SU-DHL-6 (cell line): ENCODE measurements at regions not wholly inside any gene's neighbourhood (a gene's known extent, or its start where the extent isn't known, plus 50 kb on each side); places are given as distances from the start of the nearest gene placed in this dataset.

ENCODE experiments used
- EZH2phosphoT487 ChIP-seq: fragments of 200-600 bp; sonication (generic), shearing (Covaris generic); conservative IDR thresholded peaks from 2 replicates; pipeline ENCODE4 v1.6.1; 2018; ENCODE audit warnings: mild to moderate bottlenecking, antibody characterized with exemption, low read length, moderate library complexity, mixed read lengths
- TF ChIP-seq, protein P1 (sequence below): fragments of 200-600 bp; sonication (generic); IDR thresholded peaks from one replicate; pipeline ENCODE4 v1.5.1; 2017; ENCODE audit warnings: antibody characterized with exemption, mild to moderate bottlenecking, low read length, moderate library complexity; ENCODE audit not compliant: insufficient read depth, poor library complexity, severe bottlenecking

- TF ChIP-seq, protein P1, sequence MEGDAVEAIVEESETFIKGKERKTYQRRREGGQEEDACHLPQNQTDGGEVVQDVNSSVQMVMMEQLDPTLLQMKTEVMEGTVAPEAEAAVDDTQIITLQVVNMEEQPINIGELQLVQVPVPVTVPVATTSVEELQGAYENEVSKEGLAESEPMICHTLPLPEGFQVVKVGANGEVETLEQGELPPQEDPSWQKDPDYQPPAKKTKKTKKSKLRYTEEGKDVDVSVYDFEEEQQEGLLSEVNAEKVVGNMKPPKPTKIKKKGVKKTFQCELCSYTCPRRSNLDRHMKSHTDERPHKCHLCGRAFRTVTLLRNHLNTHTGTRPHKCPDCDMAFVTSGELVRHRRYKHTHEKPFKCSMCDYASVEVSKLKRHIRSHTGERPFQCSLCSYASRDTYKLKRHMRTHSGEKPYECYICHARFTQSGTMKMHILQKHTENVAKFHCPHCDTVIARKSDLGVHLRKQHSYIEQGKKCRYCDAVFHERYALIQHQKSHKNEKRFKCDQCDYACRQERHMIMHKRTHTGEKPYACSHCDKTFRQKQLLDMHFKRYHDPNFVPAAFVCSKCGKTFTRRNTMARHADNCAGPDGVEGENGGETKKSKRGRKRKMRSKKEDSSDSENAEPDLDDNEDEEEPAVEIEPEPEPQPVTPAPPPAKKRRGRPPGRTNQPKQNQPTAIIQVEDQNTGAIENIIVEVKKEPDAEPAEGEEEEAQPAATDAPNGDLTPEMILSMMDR = no peak
- TF ChIP-seq EZH2phosphoT487 = no peak
Measured at GRCh38 chr5:56589481-56589860, 225.9 kb upstream of the MAP3K1 start.
